Kidney (tissue), 13 donors: ENCODE measurements at regions not wholly inside any gene's neighbourhood (a gene's known extent, or its start where the extent isn't known, plus 50 kb on each side); places are given as distances from the start of the nearest gene placed in this dataset.

Experiments
- DNase-seq, 5 donors: peaks; one replicate each; pipeline ENCODE4 v3.0.0-alpha.2; 2013 to 2020
- FAIRE-seq: peaks from 2 replicates; lab custom pipeline; 2012; peaks lifted over from hg19 to GRCh38; lab: Jason Lieb, UNC
- H3K27ac ChIP-seq, 2 donors: one replicate each; pipeline ENCODE4 v1.7.0; 2013; ENCODE audit warnings: low read depth in 2 of 2, low read length in 2 of 2, inconsistent platforms in 1 of 2
- H3K27me3 ChIP-seq: one replicate; pipeline ENCODE4 v1.7.1; 2013; ENCODE audit warnings: low read length, inconsistent platforms; ENCODE audit not compliant: control insufficient read depth, insufficient read depth
- H3K36me3 ChIP-seq, 3 donors: one replicate each; pipeline versions ENCODE4 v1.7.0 to v1.7.1; 2013; ENCODE audit warnings: low read length in 3 of 3, control low read depth in 1 of 3, inconsistent platforms in 1 of 3; ENCODE audit not compliant: insufficient read depth in 3 of 3, control insufficient read depth in 2 of 3
- H3K4me1 ChIP-seq, 3 donors: one replicate each; pipeline versions ENCODE4 v1.7.0 to v1.7.1; 2013; ENCODE audit warnings: low read length in 3 of 3, inconsistent platforms in 1 of 3, low read depth in 1 of 3; ENCODE audit not compliant: control insufficient read depth in 2 of 3, insufficient read depth in 2 of 3
- H3K4me3 ChIP-seq, 3 donors: one replicate each; pipeline versions ENCODE4 v1.7.0 to v1.8.1; 2013; ENCODE audit warnings: low read length in 3 of 3, control low read depth in 1 of 3, inconsistent platforms in 1 of 3
- H3K9ac ChIP-seq, 3 donors: one replicate each; pipeline versions ENCODE4 v1.7.0 to v1.7.1; 2013; ENCODE audit warnings: low read length in 3 of 3, control low read depth in 1 of 3, inconsistent platforms in 1 of 3
- H3K9me3 ChIP-seq, 3 donors: one replicate each; pipeline versions ENCODE4 v1.7.0 to v1.7.1; 2013; ENCODE audit warnings: low read length in 3 of 3, control low read depth in 1 of 3, inconsistent platforms in 1 of 3; ENCODE audit not compliant: control insufficient read depth in 2 of 3, insufficient read depth in 1 of 3
- CTCF ChIP-seq: IDR thresholded peaks from 3 replicates; pipeline ENCODE4 v1.5.1; 2012; ENCODE audit warnings: mild to moderate bottlenecking, moderate library complexity, borderline replicate concordance; ENCODE audit not compliant: insufficient read depth; ENCODE audit errors: extremely low read depth
- intact Hi-C: fragments of 100-400 bp; cut with DNase I; formaldehyde crosslinking; loops from one replicate; pipeline ENCODE4 v1.11.1; 2022
- donor health status: control.
- donor health status: control.
- donor health status: control.
- donor health status: control.
- donor health status: control.
- donor health status: DM: yes; HTN: yes; CAD: no.
- donor health status: Normal renal cell carcinoma (clear cell type).

GRCh38 chr6:4439159-4439558, 303.8 kb upstream of the ECI2 start:
- Histone ChIP-seq H3K4me1 (no peaks in the 10 kb centered on the region), H3K4me3 (no peak overlapping the region), H3K27me3 (no peaks in the 10 kb centered on the region), H3K27ac (no peak overlapping the region), H3K9me3 (peaks cover 0 to 4% (median 2%) of the 10 kb centered on the region in 3 donors), H3K9ac (no peak overlapping the region), H3K36me3 (no peaks in the 10 kb centered on the region)
- FAIRE-seq (no peak), DNase-seq (no peak)
- intact Hi-C loops, result no loop called here
- TF ChIP-seq CTCF, result no peak

GRCh38 chr6:4437342-4437741, 302.0 kb upstream of the ECI2 start:
- no peak for DNase-seq

GRCh38 chr6:4435981-4436445, 300.6 kb upstream of the ECI2 start:
- Histone ChIP-seq H3K4me1 (no peaks in the 10 kb centered on the region), H3K36me3 (no peaks in the 10 kb centered on the region), H3K27ac (no peak overlapping the region), H3K27me3 (no peaks in the 10 kb centered on the region), H3K9me3 (peaks cover 0 to 2% (median 0%) of the 10 kb centered on the region in 3 donors), H3K9ac (no peak overlapping the region), H3K4me3 (no peak overlapping the region)
- intact Hi-C loops, result no loop called here
- DNase-seq, result no peak
- no peak for TF ChIP-seq CTCF
- no peak for FAIRE-seq

More at GRCh38 chr6:4437342-4437741, 302.0 kb upstream of the ECI2 start:
- no peaks in the 10 kb centered on the region for H3K4me1 ChIP-seq
- H3K9me3 ChIP-seq, result peaks cover 0 to 4% (median 2%) of the 10 kb centered on the region in 3 donors
- H3K27ac ChIP-seq, result no peak overlapping the region
- intact Hi-C loops, result no loop called here
- no peak for TF ChIP-seq CTCF
- no peak overlapping the region for H3K9ac ChIP-seq
- no peaks in the 10 kb centered on the region for H3K36me3 ChIP-seq
- no peak overlapping the region for H3K4me3 ChIP-seq
- no peaks in the 10 kb centered on the region for H3K27me3 ChIP-seq
- FAIRE-seq, result no peak

GRCh38 chr6:4434655-4435054, 299.3 kb upstream of the ECI2 start:
- Histone ChIP-seq H3K9me3 (peaks cover 0 to 3% (median 2%) of the 10 kb centered on the region in 3 donors), H3K27ac (no peak overlapping the region), H3K27me3 (no peaks in the 10 kb centered on the region), H3K4me1 (no peaks in the 10 kb centered on the region), H3K9ac (no peak overlapping the region), H3K36me3 (no peaks in the 10 kb centered on the region), H3K4me3 (no peak overlapping the region)
- no peak for TF ChIP-seq CTCF
- no peak for FAIRE-seq
- intact Hi-C loops, result no loop called here
- DNase-seq, result no peak
